BLaER1 (cell line): ENCODE measurements at regions not wholly inside any gene's neighbourhood (a gene's known extent, or its start where the extent isn't known, plus 50 kb on each side); places are given as distances from the start of the nearest gene placed in this dataset.
"Not testable (repeated sequence)": the region's sequence is repeated elsewhere in the genome, so short reads cannot be mapped to it uniquely, and the experiment has no call there.

Source experiments
- H3K27ac ChIP-seq: shearing (Covaris generic); formaldehyde crosslinking; 2 replicates; pipeline ENCODE4 v1.8.1; 2022
- H3K27me3 ChIP-seq: shearing (Covaris generic); formaldehyde crosslinking; 2 replicates; pipeline ENCODE4 v1.8.1; 2022
- H3K36me3 ChIP-seq: shearing (Covaris generic); formaldehyde crosslinking; 2 replicates; pipeline ENCODE4 v1.8.1; 2022
- H3K4me1 ChIP-seq: shearing (Covaris generic); formaldehyde crosslinking; 2 replicates; pipeline ENCODE4 v1.8.1; 2022
- H3K4me2 ChIP-seq: shearing (Covaris generic); formaldehyde crosslinking; 2 replicates; pipeline ENCODE4 v1.8.1; 2022
- H3K4me3 ChIP-seq: shearing (Covaris generic); formaldehyde crosslinking; 2 replicates; pipeline ENCODE4 v1.8.1; 2022
- H3K9ac ChIP-seq: shearing (Covaris generic); formaldehyde crosslinking; 2 replicates; pipeline ENCODE4 v1.8.1; 2022
- H3K9me3 ChIP-seq: shearing (Covaris generic); formaldehyde crosslinking; 2 replicates; pipeline ENCODE4 v1.8.1; 2022
- H4K20me1 ChIP-seq: shearing (Covaris generic); formaldehyde crosslinking; 2 replicates; pipeline ENCODE4 v1.8.1; 2022
- Cebpa-rat ChIP-seq: shearing (Covaris generic); IDR thresholded peaks from 2 replicates; pipeline ENCODE4 v1.8.1; 2022

DNA sequence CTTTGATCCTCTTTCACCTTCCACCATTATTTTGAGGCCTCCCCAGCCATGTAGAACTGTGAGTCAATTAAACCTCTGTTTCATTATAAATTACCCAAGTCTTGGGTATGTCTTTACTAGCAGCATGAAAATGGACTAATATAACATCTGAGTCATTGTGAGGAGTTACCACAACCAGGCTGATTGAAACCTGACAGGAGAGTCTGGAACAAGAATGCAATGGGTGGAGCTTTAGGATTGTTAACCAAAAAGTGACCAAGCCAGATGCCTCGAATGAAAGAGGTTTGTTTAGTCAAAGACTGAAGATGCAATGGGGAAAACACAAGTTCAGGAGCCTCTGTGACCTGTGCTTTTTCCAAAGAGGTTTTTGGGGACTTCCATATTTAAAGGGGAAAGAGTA, 659.0 kb downstream of the SLITRK6 start:
- H3K27me3 ChIP-seq: no peaks in the 10 kb centered on the region
- H3K9ac ChIP-seq: no peak overlapping the region
- H3K27ac ChIP-seq: no peak overlapping the region
- no peaks in the 10 kb centered on the region for H3K36me3 ChIP-seq
- no peaks in the 10 kb centered on the region for H4K20me1 ChIP-seq
- TF ChIP-seq Cebpa-rat: no peak
- no peaks in the 10 kb centered on the region for H3K4me1 ChIP-seq
- H3K4me3 ChIP-seq: no peak overlapping the region
- H3K9me3 ChIP-seq: no peaks in the 10 kb centered on the region
- H3K4me2 ChIP-seq: no peak overlapping the region

- Histone ChIP-seq H3K9me3 (no peaks in the 10 kb centered on the region), H3K9ac (no peak overlapping the region), H3K4me3 (no peak overlapping the region), H4K20me1 (no peaks in the 10 kb centered on the region), H3K36me3 (no peaks in the 10 kb centered on the region), H3K4me1 (no peaks in the 10 kb centered on the region), H3K27me3 (no peaks in the 10 kb centered on the region), H3K27ac (no peak overlapping the region), H3K4me2 (no peak overlapping the region)
- TF ChIP-seq Cebpa-rat: no peak
Observed at GRCh38 chr13:85137516-85137915, 661.7 kb downstream of the SLITRK6 start.

GRCh38 chr13:85132986-85133385, 666.2 kb downstream of the SLITRK6 start:
- Histone ChIP-seq H3K4me1 (no peaks in the 10 kb centered on the region), H3K36me3 (no peaks in the 10 kb centered on the region), H3K4me2 (no peak overlapping the region), H3K4me3 (no peak overlapping the region), H4K20me1 (no peaks in the 10 kb centered on the region), H3K9me3 (no peaks in the 10 kb centered on the region), H3K9ac (no peak overlapping the region), H3K27me3 (no peaks in the 10 kb centered on the region), H3K27ac (no peak overlapping the region)
- TF ChIP-seq Cebpa-rat: no peak

- H3K4me2 ChIP-seq, H3K27me3 ChIP-seq, H3K9ac ChIP-seq, H3K36me3 ChIP-seq, H3K27ac ChIP-seq, H3K4me3 ChIP-seq, H4K20me1 ChIP-seq, H3K4me1 ChIP-seq, H3K9me3 ChIP-seq: not testable (repeated sequence)
Observed at GRCh38 chr13:85123501-85123900, 675.7 kb downstream of the SLITRK6 start.

DNA sequence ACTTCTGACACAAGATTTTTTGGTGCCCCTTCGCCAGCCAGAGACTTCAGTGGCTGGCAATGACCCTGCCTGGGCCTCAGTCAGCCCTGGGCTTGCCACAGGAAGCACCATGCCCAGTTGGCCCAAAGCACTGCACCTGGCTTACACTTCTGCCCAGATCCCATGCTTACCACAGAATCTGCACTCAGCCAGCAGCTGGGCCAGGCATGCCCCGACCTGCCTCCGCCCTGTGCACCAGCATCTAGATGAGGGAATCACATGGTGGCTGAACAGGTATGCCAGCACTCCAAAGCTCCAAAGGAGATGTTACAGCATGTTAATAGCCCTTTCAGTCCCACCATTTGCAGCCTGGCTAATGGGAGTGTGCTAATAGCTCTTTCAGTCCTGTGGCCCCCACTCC, 690.9 kb downstream of the SLITRK6 start:
- H3K4me1 ChIP-seq: no peaks in the 10 kb centered on the region
- H3K4me2 ChIP-seq: no peak overlapping the region
- no peak for TF ChIP-seq Cebpa-rat
- 0 out of 2 replicates have a peak, but pooled peaks cover 6% of the 10 kb centered on the region for H3K9me3 ChIP-seq
- H3K4me3 ChIP-seq: no peak overlapping the region
- no peaks in the 10 kb centered on the region for H3K27me3 ChIP-seq
- no peak overlapping the region for H3K9ac ChIP-seq
- H3K36me3 ChIP-seq: no peaks in the 10 kb centered on the region
- no peaks in the 10 kb centered on the region for H4K20me1 ChIP-seq
- no peak overlapping the region for H3K27ac ChIP-seq

DNA sequence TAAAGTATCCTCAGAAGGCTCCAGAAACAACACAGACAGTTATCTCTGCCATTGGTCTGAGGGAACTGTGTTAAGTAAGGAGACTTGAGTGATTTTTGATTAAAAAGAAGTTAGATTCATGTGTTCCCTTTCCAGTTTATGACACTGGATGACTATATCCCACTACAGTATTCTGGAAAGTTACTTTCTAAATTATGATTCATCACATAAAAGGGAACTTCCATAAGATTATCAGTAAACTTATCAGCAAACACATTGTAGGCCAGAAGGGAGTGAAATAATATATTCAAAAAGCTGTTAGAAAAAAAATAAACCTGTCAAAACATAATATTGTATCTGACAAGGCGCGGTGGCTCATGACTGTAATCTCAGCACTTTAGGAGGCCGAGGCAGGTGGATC, 700.0 kb downstream of the SLITRK6 start:
- Histone ChIP-seq H3K36me3 (no peaks in the 10 kb centered on the region), H3K9ac (no peak overlapping the region), H3K27ac (no peak overlapping the region), H3K4me1 (no peaks in the 10 kb centered on the region), H3K9me3 (no peaks in the 10 kb centered on the region), H3K27me3 (no peaks in the 10 kb centered on the region), H4K20me1 (no peaks in the 10 kb centered on the region), H3K4me2 (no peak overlapping the region), H3K4me3 (no peak overlapping the region)
- no peak for TF ChIP-seq Cebpa-rat

- Histone ChIP-seq H3K27ac (no peak overlapping the region), H3K4me1 (no peaks in the 10 kb centered on the region), H3K27me3 (no peaks in the 10 kb centered on the region), H3K9ac (no peak overlapping the region), H3K4me3 (no peak overlapping the region), H3K4me2 (no peak overlapping the region), H3K36me3 (no peaks in the 10 kb centered on the region), H4K20me1 (no peaks in the 10 kb centered on the region), H3K9me3 (no peaks in the 10 kb centered on the region)
- no peak for TF ChIP-seq Cebpa-rat
Observed at GRCh38 chr13:85095418-85096272, 703.6 kb downstream of the SLITRK6 start.

DNA sequence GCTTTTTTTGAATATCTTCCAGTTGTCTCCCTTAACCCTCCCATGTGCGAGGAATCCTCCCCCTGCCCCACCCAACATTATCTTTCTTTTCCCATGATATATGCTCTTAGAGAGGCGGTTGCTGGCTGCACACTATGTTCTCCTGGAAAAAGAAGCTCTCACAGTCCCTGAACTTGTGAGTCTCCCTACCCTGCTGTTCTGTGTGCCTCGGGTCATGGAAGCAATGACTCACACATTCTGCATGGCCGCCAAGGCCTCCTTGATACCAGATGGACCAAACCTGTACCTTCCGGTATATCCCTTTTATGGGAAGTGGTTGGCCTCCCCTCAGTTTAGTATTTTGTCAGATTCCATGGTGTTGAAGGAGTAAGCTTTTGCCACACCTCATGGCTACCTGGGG, 705.4 kb downstream of the SLITRK6 start:
- Histone ChIP-seq H3K27me3 (no peaks in the 10 kb centered on the region), H3K9ac (no peak overlapping the region), H3K4me3 (no peak overlapping the region), H4K20me1 (no peaks in the 10 kb centered on the region), H3K36me3 (no peaks in the 10 kb centered on the region), H3K27ac (no peak overlapping the region), H3K4me2 (no peak overlapping the region), H3K4me1 (no peaks in the 10 kb centered on the region), H3K9me3 (no peaks in the 10 kb centered on the region)
- TF ChIP-seq Cebpa-rat: no peak

DNA sequence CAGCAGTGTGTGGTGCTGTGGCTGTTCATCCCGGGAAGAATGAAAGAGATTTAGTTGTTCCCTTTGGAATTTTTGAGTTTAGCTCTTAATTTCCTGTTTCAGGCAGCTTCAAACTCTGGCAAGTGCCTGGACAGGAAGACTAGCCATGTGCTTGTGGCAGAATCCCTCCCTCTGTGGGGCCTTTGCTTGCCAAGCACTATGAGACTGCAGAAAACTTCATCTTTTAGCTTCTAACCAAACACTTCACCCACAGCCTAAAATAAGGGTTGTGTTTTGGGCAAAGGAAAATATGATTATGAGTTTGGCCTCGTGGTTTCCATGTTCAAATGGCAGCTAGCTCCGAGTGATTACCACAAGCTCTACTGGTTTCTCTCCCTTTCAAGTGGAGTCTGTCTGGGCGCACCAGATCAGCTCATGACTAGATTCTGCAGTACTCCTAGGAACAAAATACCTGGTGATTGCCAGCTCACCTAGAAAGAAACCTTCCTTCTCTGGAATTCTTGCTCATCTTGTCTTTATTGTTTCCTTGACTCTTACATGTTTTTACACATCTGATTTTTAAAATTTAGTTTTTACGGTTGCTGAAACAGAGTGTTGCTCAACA, 707.5 kb downstream of the SLITRK6 start:
- Histone ChIP-seq H3K4me2 (no peak overlapping the region), H3K27ac (no peak overlapping the region), H3K4me3 (no peak overlapping the region), H3K36me3 (no peaks in the 10 kb centered on the region), H3K27me3 (no peaks in the 10 kb centered on the region), H3K9me3 (no peaks in the 10 kb centered on the region), H3K4me1 (no peaks in the 10 kb centered on the region), H3K9ac (no peak overlapping the region), H4K20me1 (no peaks in the 10 kb centered on the region)
- TF ChIP-seq Cebpa-rat: no peak

DNA sequence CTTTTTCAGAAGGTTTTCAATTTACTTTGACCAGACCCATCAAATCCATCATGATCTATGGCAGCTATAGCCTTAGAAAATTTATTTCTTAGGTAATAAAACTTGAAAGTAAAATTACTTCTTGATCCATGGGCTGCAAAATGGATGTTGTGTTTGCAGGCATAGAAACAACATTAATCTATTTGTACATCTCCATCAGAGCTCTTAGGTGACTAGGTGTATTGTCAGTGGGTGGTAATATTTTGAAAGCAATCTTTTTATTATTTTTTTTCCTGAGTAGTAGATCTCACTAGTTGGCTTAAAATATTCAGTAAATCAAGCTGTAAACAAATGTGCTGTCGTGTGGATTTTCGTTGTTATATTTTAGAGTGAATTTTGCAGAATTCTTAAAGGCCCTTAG, 710.0 kb downstream of the SLITRK6 start:
- H3K4me2 ChIP-seq: no peak overlapping the region
- H3K27me3 ChIP-seq: no peaks in the 10 kb centered on the region
- no peak overlapping the region for H3K9ac ChIP-seq
- no peaks in the 10 kb centered on the region for H4K20me1 ChIP-seq
- TF ChIP-seq Cebpa-rat: no peak
- H3K4me3 ChIP-seq: no peak overlapping the region
- H3K36me3 ChIP-seq: no peaks in the 10 kb centered on the region
- no peaks in the 10 kb centered on the region for H3K9me3 ChIP-seq
- no peaks in the 10 kb centered on the region for H3K4me1 ChIP-seq
- H3K27ac ChIP-seq: no peak overlapping the region
